Loucy (cell line): ENCODE measurements at regions not wholly inside any gene's neighbourhood (a gene's known extent, or its start where the extent isn't known, plus 50 kb on each side); places are given as distances from the start of the nearest gene placed in this dataset.

ENCODE experiments used
- CTCF ChIP-seq: fragments of 200-600 bp; sonication (generic); conservative IDR thresholded peaks from 2 replicates; pipeline ENCODE4 v1.5.1; 2014; ENCODE audit warnings: mild to moderate bottlenecking, antibody characterized with exemption, low read length
- EZH2phosphoT487 ChIP-seq: fragments of 200-600 bp; IDR thresholded peaks from 2 replicates; pipeline ENCODE4 v1.6.1; 2018; ENCODE audit warnings: antibody characterized with exemption, mild to moderate bottlenecking, moderate library complexity, borderline replicate concordance

GRCh38 chr5:61965490-61965889 is 340.5 kb upstream of the KIF2A start:
- TF ChIP-seq CTCF, result no peak
- no peak for TF ChIP-seq EZH2phosphoT487
